ENCODE measurements at regions not wholly inside any gene's neighbourhood (a gene's known extent, or its start where the extent isn't known, plus 50 kb on each side); places are given as distances from the start of the nearest gene placed in this dataset.

GRCh38 chr14:87678624-87679023 is 314.4 kb downstream of the GALC start:
- no peaks in the 10 kb centered on the region for H3K36me3 Mint-ChIP-seq
- no peaks in the 10 kb centered on the region for H3K4me1 Mint-ChIP-seq
- no peaks in the 10 kb centered on the region for H3K27me3 Mint-ChIP-seq
- no peak overlapping the region for H3K4me3 Mint-ChIP-seq
- no peak overlapping the region for H3K27ac Mint-ChIP-seq
- peaks cover 0 to 1% of the 10 kb centered on the region in 2 donors for H3K9me3 Mint-ChIP-seq
- ATAC-seq (replicated peaks) = no peak
- DNase-seq = no peak

- H3K27ac Mint-ChIP-seq = no peak overlapping the region
- DNase-seq = no peak
- no peaks in the 10 kb centered on the region for H3K36me3 Mint-ChIP-seq
- no peak for ATAC-seq (replicated peaks)
- H3K27me3 Mint-ChIP-seq = no peaks in the 10 kb centered on the region
- H3K9me3 Mint-ChIP-seq = peaks cover 1% of the 10 kb centered on the region in 2 donors
- no peaks in the 10 kb centered on the region for H3K4me1 Mint-ChIP-seq
- no peak overlapping the region for H3K4me3 Mint-ChIP-seq
Observed at GRCh38 chr14:87676814-87677437, 316.1 kb downstream of the GALC start.

- H3K9me3 Mint-ChIP-seq = peaks cover 10 to 11% of the 10 kb centered on the region in 2 donors
- no peak for ATAC-seq (replicated peaks)
- H3K4me1 Mint-ChIP-seq = no peaks in the 10 kb centered on the region
- H3K36me3 Mint-ChIP-seq = no peaks in the 10 kb centered on the region
- H3K27me3 Mint-ChIP-seq = no peaks in the 10 kb centered on the region
- H3K4me3 Mint-ChIP-seq = no peak overlapping the region
- no peak for DNase-seq
- no peak overlapping the region for H3K27ac Mint-ChIP-seq
Observed at GRCh38 chr14:87667659-87668058, 325.3 kb downstream of the GALC start.

GRCh38 chr14:87656315-87656714 is 336.7 kb downstream of the GALC start:
- DNase-seq (no peak), ATAC-seq (replicated peaks) (no peak)
- H3K4me3 Mint-ChIP-seq = no peak overlapping the region
- no peaks in the 10 kb centered on the region for H3K27me3 Mint-ChIP-seq
- H3K36me3 Mint-ChIP-seq = no peaks in the 10 kb centered on the region
- H3K9me3 Mint-ChIP-seq = peaks cover 3 to 8% of the 10 kb centered on the region in 2 donors
- H3K4me1 Mint-ChIP-seq = no peaks in the 10 kb centered on the region
- no peak overlapping the region for H3K27ac Mint-ChIP-seq

GRCh38 chr14:87652278-87652677 is 340.7 kb downstream of the GALC start:
- Mint-ChIP-seq H3K36me3 (no peaks in the 10 kb centered on the region), H3K27me3 (no peaks in the 10 kb centered on the region), H3K4me1 (no peaks in the 10 kb centered on the region), H3K4me3 (no peak overlapping the region), H3K27ac (no peak overlapping the region), H3K9me3 (peaks cover 11 to 17% of the 10 kb centered on the region in 2 donors)
- DNase-seq = no peak
- ATAC-seq (replicated peaks) = no peak

- Mint-ChIP-seq H3K27ac (no peak overlapping the region), H3K36me3 (no peaks in the 10 kb centered on the region), H3K9me3 (peaks cover 6 to 9% of the 10 kb centered on the region in 2 donors), H3K27me3 (no peaks in the 10 kb centered on the region), H3K4me3 (no peak overlapping the region), H3K4me1 (no peaks in the 10 kb centered on the region)
- no peak for ATAC-seq (replicated peaks)
- no peak for DNase-seq
Observed at GRCh38 chr14:87644689-87645088, 348.3 kb downstream of the GALC start.

- H3K27ac Mint-ChIP-seq = no peak overlapping the region
Observed at GRCh38 chr14:87643005-87643404, 350.0 kb downstream of the GALC start.

GRCh38 chr14:87640553-87640952 is 352.4 kb downstream of the GALC start:
- no peak overlapping the region for H3K27ac Mint-ChIP-seq
- H3K4me3 Mint-ChIP-seq = no peak overlapping the region
- no peaks in the 10 kb centered on the region for H3K4me1 Mint-ChIP-seq
- no peaks in the 10 kb centered on the region for H3K27me3 Mint-ChIP-seq
- ATAC-seq (replicated peaks) (no peak), DNase-seq (no peak)
- H3K36me3 Mint-ChIP-seq = no peaks in the 10 kb centered on the region
- no peaks in the 10 kb centered on the region for H3K9me3 Mint-ChIP-seq

More at GRCh38 chr14:87643005-87643404, 350.0 kb downstream of the GALC start:
- H3K9me3 Mint-ChIP-seq = peaks cover 0 to 2% of the 10 kb centered on the region in 2 donors
- no peaks in the 10 kb centered on the region for H3K4me1 Mint-ChIP-seq
- ATAC-seq (replicated peaks) = no peak
- no peak for DNase-seq
- no peaks in the 10 kb centered on the region for H3K27me3 Mint-ChIP-seq
- H3K4me3 Mint-ChIP-seq = no peak overlapping the region
- H3K36me3 Mint-ChIP-seq = no peaks in the 10 kb centered on the region

- no peaks in the 10 kb centered on the region for H3K9me3 Mint-ChIP-seq
- H3K36me3 Mint-ChIP-seq = no peaks in the 10 kb centered on the region
- H3K27me3 Mint-ChIP-seq = no peaks in the 10 kb centered on the region
- no peak overlapping the region for H3K4me3 Mint-ChIP-seq
- DNase-seq = no peak
- no peak for ATAC-seq (replicated peaks)
- H3K27ac Mint-ChIP-seq = no peak overlapping the region
- H3K4me1 Mint-ChIP-seq = no peaks in the 10 kb centered on the region
Observed at GRCh38 chr14:87638196-87638595, 354.8 kb downstream of the GALC start.

- Mint-ChIP-seq H3K27me3 (no peaks in the 10 kb centered on the region), H3K4me1 (no peaks in the 10 kb centered on the region), H3K4me3 (no peak overlapping the region), H3K9me3 (peaks cover 0 to 2% of the 10 kb centered on the region in 2 donors), H3K36me3 (no peaks in the 10 kb centered on the region), H3K27ac (no peak overlapping the region)
- ATAC-seq (replicated peaks) (no peak), DNase-seq (no peak)
Observed at GRCh38 chr14:87635442-87635841, 357.5 kb downstream of the GALC start.

- no peak for ATAC-seq (replicated peaks)
- no peak overlapping the region for H3K27ac Mint-ChIP-seq
Observed at GRCh38 chr14:87632796-87633195, 360.2 kb downstream of the GALC start.

GRCh38 chr14:87630846-87631245 is 362.1 kb downstream of the GALC start:
- Mint-ChIP-seq H3K9me3 (peaks cover 2% of the 10 kb centered on the region in 2 donors), H3K36me3 (no peaks in the 10 kb centered on the region), H3K4me1 (no peaks in the 10 kb centered on the region), H3K27ac (no peak overlapping the region), H3K27me3 (no peaks in the 10 kb centered on the region), H3K4me3 (no peak overlapping the region)
- DNase-seq (no peak), ATAC-seq (replicated peaks) (no peak)

More at GRCh38 chr14:87632796-87633195, 360.2 kb downstream of the GALC start:
- peaks cover 0 to 2% of the 10 kb centered on the region in 2 donors for H3K9me3 Mint-ChIP-seq
- no peaks in the 10 kb centered on the region for H3K36me3 Mint-ChIP-seq
- no peaks in the 10 kb centered on the region for H3K27me3 Mint-ChIP-seq
- DNase-seq = no peak
- no peak overlapping the region for H3K4me3 Mint-ChIP-seq
- H3K4me1 Mint-ChIP-seq = no peaks in the 10 kb centered on the region

- no peaks in the 10 kb centered on the region for H3K36me3 Mint-ChIP-seq
Observed at GRCh38 chr14:87629788-87630187, 363.2 kb downstream of the GALC start.

GRCh38 chr14:87628780-87629179 is 364.2 kb downstream of the GALC start:
- H3K4me1 Mint-ChIP-seq = no peaks in the 10 kb centered on the region
- H3K9me3 Mint-ChIP-seq = peaks cover 2% of the 10 kb centered on the region in 2 donors
- H3K4me3 Mint-ChIP-seq = no peak overlapping the region
- no peak overlapping the region for H3K27ac Mint-ChIP-seq
- no peaks in the 10 kb centered on the region for H3K36me3 Mint-ChIP-seq
- DNase-seq (no peak), ATAC-seq (replicated peaks) (no peak)
- no peaks in the 10 kb centered on the region for H3K27me3 Mint-ChIP-seq

More at GRCh38 chr14:87629788-87630187, 363.2 kb downstream of the GALC start:
- ATAC-seq (replicated peaks) = no peak
- Mint-ChIP-seq H3K4me3 (no peak overlapping the region), H3K9me3 (peaks cover 2% of the 10 kb centered on the region in 2 donors), H3K27ac (no peak overlapping the region), H3K4me1 (no peaks in the 10 kb centered on the region), H3K27me3 (no peaks in the 10 kb centered on the region)
- DNase-seq = no peak

GRCh38 chr14:87628129-87628528 is 364.9 kb downstream of the GALC start:
- H3K27me3 Mint-ChIP-seq = no peaks in the 10 kb centered on the region
- no peak overlapping the region for H3K4me3 Mint-ChIP-seq
- no peaks in the 10 kb centered on the region for H3K36me3 Mint-ChIP-seq
- H3K4me1 Mint-ChIP-seq = no peaks in the 10 kb centered on the region
- peaks cover 2 to 3% of the 10 kb centered on the region in 2 donors for H3K9me3 Mint-ChIP-seq
- H3K27ac Mint-ChIP-seq = no peak overlapping the region
- no peak for DNase-seq
- no peak for ATAC-seq (replicated peaks)
